GM18502 (cell line): ENCODE measurements at regions not wholly inside any gene's neighbourhood (a gene's known extent, or its start where the extent isn't known, plus 50 kb on each side); places are given as distances from the start of the nearest gene placed in this dataset.

Source experiments
- ATAC-seq: cut with Tn5 transposase; IDR thresholded peaks from one replicate; pipeline ENCODE4 v1.9.1; 2021; ENCODE audit warnings: mild to moderate bottlenecking; ENCODE audit not compliant: unreplicated experiment, poor library complexity

DNA sequence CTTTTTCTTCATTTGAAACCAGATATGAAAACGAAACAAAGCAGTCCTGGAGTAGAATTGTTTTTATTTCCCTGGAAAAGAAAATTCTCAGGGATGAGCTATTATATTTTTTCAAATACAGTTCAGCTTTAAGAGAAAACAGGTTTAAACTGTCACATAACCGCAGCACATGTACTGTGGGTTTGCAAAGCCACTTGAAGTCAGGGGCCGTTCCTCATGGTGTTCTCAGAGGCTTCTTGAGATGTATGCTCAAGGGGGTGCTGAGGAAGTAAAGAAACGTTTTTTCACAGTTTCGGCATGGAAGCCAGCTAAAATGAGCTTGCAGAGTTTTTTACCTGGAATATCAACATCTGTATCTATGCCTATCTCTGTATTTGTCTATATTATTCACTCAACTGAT is 225.3 kb downstream of the MC4R start:
- peak; percentile 60 for ATAC-seq

DNA sequence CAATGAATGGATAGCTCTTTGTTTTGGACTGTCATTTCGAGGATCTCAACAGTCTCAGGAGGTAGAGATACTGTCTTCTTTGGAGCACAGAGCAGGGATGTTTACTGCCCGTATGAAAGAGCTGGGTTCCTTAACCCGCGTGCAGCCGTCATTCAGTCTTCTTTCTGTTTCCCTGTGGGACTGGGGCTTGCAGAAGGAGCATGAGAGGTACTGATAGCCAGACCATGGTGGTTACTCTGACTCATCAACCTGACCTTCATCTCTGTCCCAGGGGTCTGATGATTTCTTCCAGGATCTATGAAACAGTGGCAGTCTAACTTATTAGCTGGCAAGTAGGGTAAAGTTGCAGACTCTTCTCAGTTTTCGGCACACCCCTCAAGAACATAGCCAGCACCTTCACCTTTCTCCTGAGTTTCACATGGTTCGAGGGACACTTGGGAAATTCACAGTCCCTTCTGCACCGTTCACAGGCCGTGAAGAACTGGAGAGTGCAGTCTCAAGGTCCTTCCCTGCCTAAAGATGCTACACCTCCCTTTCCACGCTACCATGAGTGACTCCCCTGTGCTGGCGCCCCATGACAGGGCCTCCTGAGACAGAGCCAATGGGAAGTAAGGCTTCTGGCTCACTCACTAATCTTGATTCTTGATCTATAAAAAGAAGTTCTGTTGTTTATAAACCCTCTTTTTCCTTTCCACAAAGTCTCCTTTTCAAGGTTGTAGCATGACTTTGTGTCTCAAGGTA is 226.2 kb downstream of the MC4R start:
- peak; percentile 90 for ATAC-seq

GRCh38 chr18:60145776-60146175 is 226.8 kb downstream of the MC4R start:
- ATAC-seq: peak; percentile 18

GRCh38 chr18:60134806-60135205 is 235.0 kb downstream of the PMAIP1 start:
- ATAC-seq: no peak

- no peak for ATAC-seq
These were observed 230.5 kb downstream of the PMAIP1 start for GRCh38 chr18:60130284-60130683.

DNA sequence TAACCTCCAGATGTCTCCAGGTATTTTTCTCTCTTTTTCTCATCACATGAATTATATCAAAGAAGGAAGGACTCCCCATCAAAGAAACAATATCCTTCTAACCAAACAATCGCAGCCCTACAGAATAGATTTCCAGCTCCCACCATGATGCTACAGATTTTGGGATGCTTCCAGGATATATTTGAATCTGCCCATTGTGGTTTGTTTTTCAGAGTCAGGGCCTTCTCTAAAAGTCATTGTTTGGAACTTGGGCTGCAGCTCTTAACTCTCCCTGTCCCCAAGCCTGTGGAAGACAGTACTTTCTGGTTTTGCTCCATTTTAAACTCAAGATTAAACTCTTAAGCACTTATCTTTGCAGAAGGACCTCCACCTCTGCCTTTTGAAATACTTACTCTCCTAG is 223.2 kb downstream of the PMAIP1 start:
- no peak for ATAC-seq

GRCh38 chr18:60122339-60122738 is 222.5 kb downstream of the PMAIP1 start:
- ATAC-seq: no peak

- ATAC-seq: no peak
These were observed 220.5 kb downstream of the PMAIP1 start for GRCh38 chr18:60120231-60120750.

DNA sequence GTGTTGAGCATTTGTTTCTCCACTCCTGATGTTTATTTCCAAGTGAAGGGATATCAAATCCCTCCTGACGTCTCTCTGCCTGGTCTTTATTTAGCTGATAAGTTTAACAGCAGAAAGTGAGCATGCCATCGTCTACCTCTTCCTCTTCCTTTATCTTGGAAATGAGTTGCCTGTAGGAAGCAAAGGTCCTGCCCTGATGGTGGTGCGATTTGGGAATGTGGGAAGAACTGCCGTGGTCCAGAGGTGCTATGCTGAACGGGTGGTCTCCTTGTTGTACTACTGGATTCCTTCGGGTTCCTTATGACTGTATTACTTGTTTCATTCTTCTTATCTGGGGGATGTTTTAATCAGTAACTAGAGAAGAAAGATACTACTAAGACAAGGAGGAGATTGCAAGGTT is 217.5 kb downstream of the PMAIP1 start:
- no peak for ATAC-seq

DNA sequence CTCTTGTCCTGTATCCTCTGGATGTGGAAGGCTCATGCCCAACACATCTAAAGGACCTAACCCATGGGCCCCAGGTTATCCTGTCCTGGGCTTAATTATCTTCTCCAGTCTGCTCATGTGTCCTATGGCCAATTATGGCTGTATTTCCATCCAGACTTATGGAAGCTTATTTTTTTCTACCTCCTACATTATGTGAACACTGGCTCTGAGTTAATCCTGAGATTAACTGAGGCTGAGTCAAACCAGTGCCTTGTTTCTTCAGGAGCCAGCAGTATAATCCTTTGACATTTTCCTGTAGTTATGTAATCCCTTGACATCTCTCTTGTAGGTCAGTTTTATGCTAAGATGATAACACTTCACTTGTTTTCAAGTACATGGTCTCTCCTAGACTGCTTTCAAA is 213.6 kb downstream of the PMAIP1 start:
- ATAC-seq: no peak

- no peak for ATAC-seq
These were observed 212.6 kb downstream of the PMAIP1 start for GRCh38 chr18:60112369-60112768.

GRCh38 chr18:60111525-60111924 is 211.7 kb downstream of the PMAIP1 start:
- no peak for ATAC-seq

- no peak for ATAC-seq
These were observed 211.0 kb downstream of the PMAIP1 start for GRCh38 chr18:60110836-60111235.

DNA sequence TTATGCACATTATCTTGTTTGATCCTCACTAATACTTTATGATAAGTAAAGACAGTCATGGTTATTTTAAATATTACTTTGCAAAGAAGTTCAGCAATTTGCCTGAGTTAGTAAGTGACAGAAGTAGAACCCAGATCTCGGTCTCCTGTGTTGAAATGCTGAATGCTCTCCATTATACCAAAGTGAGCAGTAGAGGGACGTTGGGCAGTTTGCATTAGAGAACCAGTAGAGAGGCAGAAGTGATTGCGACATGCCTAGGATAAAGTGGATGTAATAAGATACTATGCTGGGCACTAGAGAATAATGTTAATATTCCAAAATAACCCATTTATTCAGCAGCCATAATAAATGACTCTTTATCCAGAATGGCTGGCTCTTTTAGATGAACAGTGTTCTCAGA is 201.0 kb downstream of the PMAIP1 start:
- ATAC-seq: no peak

DNA sequence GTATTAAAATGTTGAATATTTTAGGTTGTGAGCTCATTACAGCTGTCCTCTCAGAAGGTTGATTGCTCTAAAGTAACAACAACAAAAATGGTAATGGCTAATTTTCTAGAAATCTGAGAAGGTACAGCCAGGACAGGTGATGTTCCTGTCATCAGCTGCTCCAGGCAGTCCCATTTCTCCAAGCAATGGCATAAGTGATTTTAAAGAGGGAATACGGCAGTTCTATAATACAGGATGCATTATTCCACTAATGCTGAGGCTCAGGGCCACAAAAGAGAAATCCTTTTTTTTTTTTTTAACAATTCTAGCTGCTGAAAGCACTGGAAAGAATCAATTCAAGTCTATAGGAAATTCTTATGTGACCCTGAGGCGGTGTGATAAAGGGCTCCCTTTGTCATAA is 199.9 kb downstream of the PMAIP1 start:
- ATAC-seq: no peak

DNA sequence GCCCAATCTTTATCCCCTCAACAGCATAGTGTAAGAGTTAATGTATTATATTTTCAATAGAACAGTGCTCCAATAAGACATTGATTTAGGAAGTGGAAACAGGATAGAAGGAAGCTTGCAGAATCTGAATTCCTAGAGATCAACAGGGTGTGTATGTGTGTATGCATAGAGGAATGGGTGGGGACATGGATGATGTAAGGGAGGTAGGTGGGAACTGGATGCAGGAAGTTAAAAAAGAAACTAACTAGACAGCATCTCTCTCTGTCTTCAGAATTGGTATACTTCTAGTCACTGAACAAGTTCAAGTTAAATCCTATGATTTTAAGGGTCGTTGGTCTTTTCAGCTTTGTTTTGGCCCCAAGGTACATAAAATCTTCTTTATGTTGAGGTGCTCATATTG is 196.6 kb downstream of the PMAIP1 start:
- peak; percentile 54 for ATAC-seq

GRCh38 chr18:60092073-60092472 is 192.3 kb downstream of the PMAIP1 start:
- ATAC-seq: no peak

GRCh38 chr18:60090170-60090569 is 190.4 kb downstream of the PMAIP1 start:
- peak; percentile 87 for ATAC-seq

DNA sequence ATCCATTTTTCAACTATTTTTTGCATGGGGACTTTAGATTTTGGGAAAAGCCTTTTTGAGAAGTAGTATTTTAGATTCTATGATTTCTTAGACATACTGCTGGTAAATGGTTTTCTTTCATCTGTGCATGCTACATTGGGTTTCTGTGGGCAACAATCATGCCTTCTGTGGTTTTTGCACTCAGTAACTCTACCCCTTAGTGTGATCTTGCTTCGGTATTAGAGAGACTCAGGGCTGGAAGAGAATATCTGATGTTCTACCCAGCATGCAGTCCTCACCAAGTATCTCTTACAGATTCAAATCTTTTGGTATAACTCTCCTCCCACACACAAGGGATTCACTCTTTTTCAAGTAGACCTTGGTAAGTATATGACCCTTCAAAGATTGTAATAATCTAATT is 183.0 kb downstream of the PMAIP1 start:
- peak; percentile 53 for ATAC-seq

DNA sequence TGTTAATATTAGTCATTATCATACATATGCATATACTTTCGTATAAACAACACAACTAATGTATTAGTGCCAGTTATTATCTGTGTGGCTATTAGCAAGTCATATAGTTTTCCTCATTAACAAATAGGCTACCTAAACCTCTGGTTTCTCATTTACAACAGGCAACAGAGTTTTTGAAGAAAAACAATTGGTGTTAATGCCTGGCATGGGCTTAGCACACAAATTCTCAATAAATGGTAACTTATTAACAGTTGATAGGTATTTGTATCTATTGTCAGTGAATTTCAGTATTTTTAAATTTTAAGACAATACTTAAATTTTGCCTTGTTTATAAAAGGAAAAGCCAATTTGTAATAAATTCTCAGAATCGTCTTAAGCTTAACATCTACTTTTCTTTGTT is 182.5 kb downstream of the PMAIP1 start:
- no peak for ATAC-seq

DNA sequence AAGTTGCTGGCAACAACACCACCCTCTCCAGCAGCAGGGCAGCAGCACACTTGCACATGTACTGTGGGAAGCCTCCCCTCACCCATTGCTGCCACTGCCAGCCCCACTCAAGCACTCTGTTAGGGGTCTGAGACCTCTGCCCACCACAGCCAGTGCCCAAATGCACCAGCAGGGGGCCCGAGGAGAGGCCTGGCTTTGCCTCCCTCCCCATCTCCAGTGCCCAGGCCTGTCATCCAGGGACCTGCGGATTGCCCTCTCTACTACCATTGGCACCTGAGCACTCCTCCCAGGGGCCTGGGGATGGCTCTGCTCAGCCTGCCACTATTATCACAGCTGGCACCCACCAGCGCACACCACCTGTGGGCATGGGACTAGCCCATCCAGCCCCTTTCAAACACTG is 175.7 kb downstream of the PMAIP1 start:
- ATAC-seq: no peak

DNA sequence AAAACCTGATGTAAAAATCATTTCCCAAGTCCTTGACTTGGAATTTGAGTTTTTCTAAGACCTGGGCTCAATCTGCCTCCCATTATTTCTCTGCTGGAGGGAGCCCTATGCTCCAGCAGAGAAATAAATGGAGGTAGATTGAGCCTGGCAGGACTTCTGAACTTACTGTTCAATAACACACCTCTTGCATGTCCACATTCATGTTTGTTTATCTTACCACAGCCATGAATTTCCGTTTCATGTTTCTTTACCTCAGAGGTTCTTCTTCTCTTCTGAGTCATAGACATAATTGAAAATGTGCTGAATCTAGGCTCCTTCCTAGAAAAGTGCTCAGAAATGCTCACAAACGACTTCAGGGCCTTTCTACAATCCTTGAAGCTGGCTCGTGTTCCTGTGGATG is 170.8 kb downstream of the PMAIP1 start:
- no peak for ATAC-seq
